Lower leg skin (tissue), 4 donors: ENCODE measurements at regions not wholly inside any gene's neighbourhood (a gene's known extent, or its start where the extent isn't known, plus 50 kb on each side); places are given as distances from the start of the nearest gene placed in this dataset.

Experiments
- DNase-seq, 2 donors: peaks; one replicate each; pipeline ENCODE4 v3.0.0-alpha.2; 2019; ENCODE audit warnings: low spot score in 2 of 2
- H3K4me3 ChIP-seq: fragments of 200-600 bp; sonication (generic); 2 replicates; pipeline ENCODE4 v1.5.1; 2017; ENCODE audit warnings: mild to moderate bottlenecking, low read depth; ENCODE audit not compliant: poor library complexity, severe bottlenecking
- CTCF ChIP-seq, 3 donors: fragments of 450-650 bp; IDR thresholded peaks; one replicate each; pipeline ENCODE4 v1.5.1; 2016; ENCODE audit warnings: antibody characterized with exemption in 3 of 3, mild to moderate bottlenecking in 3 of 3, moderate library complexity in 2 of 3
- POLR2A ChIP-seq, 2 donors: fragments of 450-650 bp; IDR thresholded peaks; one replicate each; pipeline ENCODE4 v1.6.1; 2016 to 2017; ENCODE audit warnings: antibody characterized with exemption in 2 of 2, mild to moderate bottlenecking in 1 of 2, moderate library complexity in 1 of 2
- WGBS, 2 donors: methylation state at CpG; one replicate each; pipeline ENCODE4 v1.1.5; 2018; 5-methylcytosine and 5-hydroxymethylcytosine counted together
- intact Hi-C: fragments of 100-400 bp; cut with DNase I; formaldehyde crosslinking; loops from one replicate; pipeline ENCODE4 v1.15.0; 2023; ENCODE audit warnings: low total_unique reads

DNA sequence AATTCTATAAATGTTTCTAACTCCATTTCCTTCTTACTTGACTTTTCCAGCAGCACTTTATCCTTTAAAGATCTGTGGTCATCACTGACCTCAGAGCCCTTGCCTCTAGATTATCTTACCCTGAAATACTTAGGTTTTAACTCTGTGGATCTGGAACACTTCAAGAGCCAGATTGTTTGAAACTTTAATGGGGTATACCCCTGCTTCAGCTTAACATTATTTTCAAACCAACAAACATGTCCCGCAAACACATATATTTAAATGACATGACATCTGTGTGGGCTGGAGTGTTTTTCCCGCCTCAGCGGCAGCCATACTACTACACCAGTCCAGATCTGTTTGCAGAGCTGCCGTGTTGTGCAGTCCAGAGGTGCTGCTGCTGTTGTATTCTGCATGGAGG, 252.0 kb upstream of the TPM1 start:
- intact Hi-C loops, result no loop called here
- TF ChIP-seq CTCF (IDR thresholded peaks at IDR 0.05), result no peak
- TF ChIP-seq POLR2A (IDR thresholded peaks at IDR 0.05), result no peak
- DNase-seq, result no peak
- 81 to 94% methylated on average over 4 of the region's 4 CpGs for WGBS, 2 donors
- H3K4me3 ChIP-seq, result no peak overlapping the region

DNA sequence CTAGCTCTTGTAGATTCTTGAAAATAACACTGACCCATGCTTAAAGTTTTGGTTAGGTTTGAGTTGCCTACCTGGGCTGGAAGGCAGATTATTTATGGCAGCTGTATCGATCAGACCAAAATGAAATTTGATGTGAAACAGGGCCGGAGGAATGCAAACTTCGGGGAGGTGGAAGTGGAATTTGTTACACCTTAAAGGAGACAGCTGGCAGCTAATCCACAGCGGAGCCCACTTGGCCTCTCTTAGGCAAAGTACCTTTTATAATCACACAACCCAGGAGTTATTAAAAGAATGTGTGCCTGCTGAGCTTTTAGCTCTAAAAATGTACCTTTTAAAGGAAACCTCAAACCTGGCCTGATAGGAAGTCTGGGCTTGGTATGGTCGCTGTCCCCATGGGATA, 250.9 kb upstream of the TPM1 start:
- 89 to 91% methylated on average over 5 of the region's 5 CpGs for WGBS, 2 donors
- H3K4me3 ChIP-seq, result no peak overlapping the region
- DNase-seq, result peak in 1 of 2 donors; percentile 50
- intact Hi-C loops, result no loop called here
- TF ChIP-seq CTCF (IDR thresholded peaks at IDR 0.05) (no peak), POLR2A (IDR thresholded peaks at IDR 0.05) (no peak)

DNA sequence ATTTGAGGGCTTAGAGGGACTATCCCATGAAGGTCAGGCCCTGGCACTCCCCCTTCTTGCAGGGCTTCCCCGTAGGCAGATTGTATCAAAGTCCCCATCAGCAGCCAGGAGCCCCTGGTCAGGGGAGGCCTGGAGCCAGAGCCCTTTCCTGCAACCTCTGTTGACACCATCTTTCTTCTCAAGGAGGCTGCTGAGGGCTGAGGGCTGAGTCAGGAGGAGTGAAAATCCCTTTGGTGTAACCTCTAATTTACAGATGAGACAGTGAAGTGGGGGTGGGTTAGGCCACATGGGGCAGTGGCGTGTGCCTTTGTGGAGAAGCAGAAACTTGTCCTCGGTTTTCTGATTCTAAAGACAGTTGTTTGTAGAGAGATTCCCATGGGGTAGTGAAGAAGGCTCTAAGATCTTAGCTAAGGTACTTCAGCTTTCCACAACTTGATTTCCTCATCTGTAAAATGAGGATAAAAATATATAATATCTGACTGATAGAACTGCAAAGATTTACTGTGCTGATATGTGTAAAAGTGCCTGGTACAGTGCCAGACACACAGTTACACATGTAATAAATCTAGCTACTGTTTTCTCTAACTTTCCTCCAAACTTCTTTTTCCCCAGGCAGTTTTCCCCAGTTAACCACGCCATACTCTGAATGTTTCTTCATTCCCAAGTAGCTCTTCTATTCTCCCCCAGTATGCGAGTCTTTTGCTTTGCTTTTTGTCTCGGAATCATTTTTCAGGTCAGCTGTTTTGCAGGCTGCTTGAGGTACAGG, 249.4 kb upstream of the TPM1 start:
- TF ChIP-seq CTCF (IDR thresholded peaks at IDR 0.05) (no peak), POLR2A (IDR thresholded peaks at IDR 0.05) (no peak)
- intact Hi-C loops, result no loop called here
- 78 to 82% methylated on average over 6 of the region's 6 CpGs for WGBS, 2 donors
- no peak overlapping the region for H3K4me3 ChIP-seq
- DNase-seq, result peak in 1 of 2 donors; percentile 53

DNA sequence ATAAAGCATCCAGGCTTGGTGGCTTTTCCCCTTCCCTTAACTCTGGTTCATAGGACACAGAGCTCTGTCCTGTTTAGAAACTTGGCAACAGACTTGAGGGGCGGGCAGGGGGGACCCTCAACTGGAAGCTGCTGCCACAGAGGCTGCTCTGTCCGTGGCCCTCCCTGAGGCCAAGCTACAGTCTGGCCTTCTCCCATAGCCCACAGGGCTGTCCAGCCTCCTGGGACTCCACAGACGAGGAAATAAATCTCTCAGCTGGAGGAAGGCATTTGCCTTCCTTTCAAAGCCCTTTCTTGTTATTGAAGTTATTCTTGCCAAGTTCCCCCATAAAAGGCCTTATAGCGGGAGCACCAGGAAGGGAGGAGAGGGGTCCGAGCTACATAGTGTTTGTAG, 248.8 kb upstream of the TPM1 start:
- DNase-seq, result no peak
- 70 to 75% methylated on average over 5 of the region's 5 CpGs for WGBS, 2 donors
- intact Hi-C loops, result no loop called here
- TF ChIP-seq CTCF (IDR thresholded peaks at IDR 0.05), result no peak
- no peak for TF ChIP-seq POLR2A (IDR thresholded peaks at IDR 0.05)
- no peak overlapping the region for H3K4me3 ChIP-seq

- intact Hi-C loops, result no loop called here
- DNase-seq, result no peak
- WGBS, 2 donors, result 71 to 78% methylated on average over 13 of the region's 13 CpGs
- H3K4me3 ChIP-seq, result no peak overlapping the region
- TF ChIP-seq CTCF (IDR thresholded peaks at IDR 0.05) (no peak), POLR2A (IDR thresholded peaks at IDR 0.05) (no peak)
These were observed 247.4 kb upstream of the TPM1 start for GRCh38 chr15:62795171-62795570.
